GM20431 (cell line): ENCODE measurements at regions not wholly inside any gene's neighbourhood (a gene's known extent, or its start where the extent isn't known, plus 50 kb on each side); places are given as distances from the start of the nearest gene placed in this dataset.
"Not testable (repeated sequence)": the region's sequence is repeated elsewhere in the genome, so short reads cannot be mapped to it uniquely, and the experiment has no call there.

ENCODE experiments used
- in situ Hi-C: fragments of 300-500 bp; cut with MseI, MboI; formaldehyde crosslinking; loops from one replicate; pipeline ENCODE4 v1.15.0; 2020; ENCODE audit warnings: low sequenced_read_pairs; ENCODE audit not compliant: unreplicated experiment

- in situ Hi-C loops = loop anchor here (5.0 kb wide), 1 partner anchor 280 kb away; no protein-coding TSS in a partner anchor
These were observed 82.8 kb upstream of the SEC11C start for GRCh38 chr18:59056706-59057492.

- in situ Hi-C loops = loop anchor here (5.0 kb wide), 1 partner anchor 280 kb away; no protein-coding TSS in a partner anchor
These were observed 82.2 kb upstream of the SEC11C start for GRCh38 chr18:59057493-59057795.

DNA sequence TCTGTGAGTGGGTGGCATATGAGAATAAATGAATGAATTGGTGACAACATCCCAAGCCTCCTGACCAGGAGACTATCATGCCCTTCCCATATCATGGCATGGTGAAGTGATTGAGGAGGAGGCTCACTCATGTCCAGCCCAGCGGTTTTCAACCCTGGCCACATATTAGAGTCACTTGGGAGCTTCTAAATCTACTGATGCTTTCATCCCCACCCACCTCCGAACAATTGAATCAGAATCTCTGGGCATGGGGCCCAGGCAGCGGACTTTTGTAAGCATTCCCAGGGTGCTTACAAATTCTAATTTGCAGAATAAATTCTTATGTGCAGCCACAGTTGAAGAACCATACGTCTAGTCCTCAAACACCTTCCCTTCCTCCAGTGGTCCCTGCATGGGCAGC, 81.7 kb upstream of the SEC11C start:
- in situ Hi-C loops = loop anchor here (5.0 kb wide), 1 partner anchor 281 kb away; no protein-coding TSS in a partner anchor

DNA sequence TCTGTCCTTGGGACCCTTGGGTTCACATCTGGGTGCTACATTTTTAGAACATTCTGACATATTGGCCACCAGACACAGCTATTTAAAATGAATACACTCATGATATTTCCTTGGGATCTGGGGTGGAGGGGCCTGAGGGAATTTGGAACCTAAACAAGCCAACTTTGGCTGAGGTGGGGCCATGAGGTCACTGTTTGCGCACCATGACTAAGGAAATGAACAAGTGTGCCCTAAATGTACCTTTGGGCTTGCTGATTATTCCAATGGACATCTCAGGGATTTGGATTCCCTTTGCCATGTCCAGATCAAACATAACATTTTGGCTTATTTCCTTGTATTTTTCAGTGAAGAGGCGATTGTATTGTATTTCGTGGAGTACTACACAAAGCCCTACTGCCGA, 80.5 kb upstream of the SEC11C start:
- in situ Hi-C loops = loop anchor here (5.0 kb wide), 1 partner anchor 282 kb away; no protein-coding TSS in a partner anchor

DNA sequence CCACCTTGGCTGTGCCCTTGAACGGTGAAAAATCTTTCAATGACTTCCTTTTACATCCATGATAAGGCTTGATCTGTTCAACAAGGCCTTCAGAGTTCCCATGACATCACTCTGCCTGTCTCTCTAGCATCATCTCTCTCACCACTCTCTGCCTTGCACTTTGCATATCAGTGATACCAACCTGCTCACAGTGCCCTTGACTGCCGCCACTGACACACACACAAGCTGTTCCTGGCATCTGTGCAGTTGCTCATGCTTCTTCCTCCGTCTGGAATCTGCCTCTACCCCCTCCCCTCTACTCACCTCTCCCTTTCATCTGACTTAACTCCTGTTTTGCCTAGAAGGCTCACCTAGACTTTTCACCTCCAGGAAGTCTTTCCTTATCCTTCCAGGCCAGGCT, 79.1 kb upstream of the SEC11C start:
- in situ Hi-C loops = no loop called here

GRCh38 chr18:59061914-59062642, 77.6 kb upstream of the SEC11C start:
- in situ Hi-C loops = no loop called here

- in situ Hi-C loops = no loop called here
These were observed 77.1 kb upstream of the SEC11C start for GRCh38 chr18:59062643-59063006.

DNA sequence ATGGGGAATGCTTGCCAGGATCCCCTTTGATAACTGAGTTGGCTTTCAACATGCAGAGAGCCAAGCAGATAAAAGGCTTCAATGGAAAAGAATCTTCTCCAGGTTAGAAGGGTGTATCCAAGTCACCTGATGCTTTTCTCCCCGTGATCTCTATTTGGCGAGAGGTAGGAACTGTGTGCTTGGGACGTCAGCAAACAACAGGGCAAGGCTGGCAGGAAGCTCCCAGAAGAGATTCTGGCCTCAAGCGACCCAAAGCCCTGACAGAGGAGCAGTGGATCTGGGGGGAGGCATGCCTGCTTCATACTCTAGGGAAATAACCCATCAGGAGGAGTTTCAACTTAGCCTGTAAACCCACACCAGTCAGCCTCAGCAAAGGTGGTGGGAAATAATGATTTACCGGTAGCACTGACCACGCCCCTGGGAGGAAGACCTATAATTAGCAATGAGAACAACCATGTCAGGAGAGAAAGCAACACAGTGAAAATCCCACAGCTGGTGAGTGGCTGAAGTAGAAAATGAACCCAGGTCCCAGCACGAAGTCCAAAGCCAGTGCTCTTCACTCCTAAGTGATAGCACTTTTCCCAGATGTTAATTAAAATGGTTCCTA, 76.3 kb upstream of the SEC11C start:
- in situ Hi-C loops = no loop called here

DNA sequence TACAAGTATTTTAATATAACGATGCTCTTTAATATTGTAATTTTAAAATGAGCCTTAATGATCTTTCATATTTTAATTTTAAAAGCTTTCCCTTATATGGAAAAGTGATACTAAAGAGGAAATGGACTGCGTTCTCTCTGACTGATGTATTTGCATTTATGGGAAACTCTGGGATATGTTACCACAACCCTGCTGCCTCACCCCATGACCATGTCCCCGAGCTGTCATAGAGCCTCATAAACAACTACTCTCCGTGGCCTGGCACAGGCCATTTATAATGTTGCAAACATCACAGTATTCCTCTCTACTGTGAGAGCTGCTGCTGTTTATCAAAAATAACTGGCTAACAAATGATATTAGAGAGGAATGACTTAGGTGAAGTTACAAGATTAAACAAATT, 75.8 kb upstream of the SEC11C start:
- in situ Hi-C loops = no loop called here

DNA sequence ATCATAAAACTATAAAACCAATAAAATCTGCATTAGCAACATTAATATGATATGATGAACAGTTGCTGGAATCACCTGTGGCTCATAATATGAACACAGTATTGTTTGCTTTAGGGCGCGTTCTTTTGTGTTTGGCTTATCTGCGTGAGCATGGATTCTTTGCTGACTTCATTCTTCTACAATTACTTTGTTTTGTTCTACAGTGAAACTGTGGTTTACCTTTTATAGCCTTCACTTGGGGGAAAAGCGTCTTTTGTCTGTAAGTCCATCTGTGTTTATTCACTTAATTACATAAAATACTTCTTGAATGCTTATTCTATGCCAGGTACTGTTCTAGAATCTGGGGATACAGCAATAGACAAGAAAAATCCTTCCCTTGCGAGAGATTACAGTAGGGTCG, 74.0 kb upstream of the SEC11C start:
- in situ Hi-C loops = no loop called here

- in situ Hi-C loops = no loop called here
These were observed 71.8 kb upstream of the SEC11C start for GRCh38 chr18:59067873-59068272.

GRCh38 chr18:59068276-59069071, 71.2 kb upstream of the SEC11C start:
- in situ Hi-C loops = no loop called here

DNA sequence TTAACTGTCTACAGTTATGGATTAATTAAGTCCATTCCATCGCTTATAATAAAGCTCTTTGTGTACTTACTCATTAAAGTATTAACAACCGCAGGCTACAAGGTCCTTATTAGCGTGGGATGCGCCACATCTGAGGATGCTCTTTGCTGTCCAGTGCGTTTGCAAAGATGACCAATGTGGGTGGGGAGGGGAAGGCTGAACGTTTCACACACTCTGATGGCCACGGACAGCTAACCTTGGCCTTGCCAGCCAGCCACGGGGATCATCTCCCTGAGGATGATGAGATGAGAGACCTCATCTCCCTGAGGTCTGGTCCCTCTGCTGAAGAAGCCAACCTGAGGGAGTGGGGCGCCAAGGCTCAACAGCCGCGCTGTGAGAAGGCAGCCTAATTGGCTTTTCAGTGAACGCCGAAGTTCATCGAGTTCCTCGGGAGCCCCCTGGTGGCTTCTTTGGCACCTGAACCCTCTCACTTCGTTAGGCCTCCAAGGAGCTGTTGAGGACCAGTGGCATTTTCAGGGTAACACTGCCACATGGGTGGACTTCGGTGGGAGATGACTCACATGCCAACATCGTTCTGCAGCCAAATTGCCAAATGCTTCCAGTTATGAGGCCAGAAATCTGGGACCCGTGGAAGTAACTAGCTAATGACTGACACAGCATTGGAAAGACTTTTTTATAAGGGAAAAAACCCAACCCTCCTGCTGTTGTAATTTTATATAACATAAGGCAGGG, 69.3 kb upstream of the SEC11C start:
- in situ Hi-C loops = no loop called here

- in situ Hi-C loops = no loop called here
These were observed 66.8 kb upstream of the SEC11C start for GRCh38 chr18:59072727-59073421.

GRCh38 chr18:59075923-59076322, 63.8 kb upstream of the SEC11C start:
- in situ Hi-C loops = no loop called here

- in situ Hi-C loops = no loop called here
These were observed 60.4 kb upstream of the SEC11C start for GRCh38 chr18:59079264-59079663.

GRCh38 chr18:59079687-59080501, 59.8 kb upstream of the SEC11C start:
- in situ Hi-C loops = not testable (repeated sequence)

- in situ Hi-C loops = no loop called here
These were observed 56.4 kb upstream of the SEC11C start for GRCh38 chr18:59083136-59083818.
